DMS79 (cell line): ENCODE measurements at regions not wholly inside any gene's neighbourhood (a gene's known extent, or its start where the extent isn't known, plus 50 kb on each side); places are given as distances from the start of the nearest gene placed in this dataset.
"Not testable (repeated sequence)": the region's sequence is repeated elsewhere in the genome, so short reads cannot be mapped to it uniquely, and the experiment has no call there.

Experiments used
- DNase-seq: peaks from one replicate; lab custom pipeline; 2025; lab: John Stamatoyannopoulos, UW

DNA sequence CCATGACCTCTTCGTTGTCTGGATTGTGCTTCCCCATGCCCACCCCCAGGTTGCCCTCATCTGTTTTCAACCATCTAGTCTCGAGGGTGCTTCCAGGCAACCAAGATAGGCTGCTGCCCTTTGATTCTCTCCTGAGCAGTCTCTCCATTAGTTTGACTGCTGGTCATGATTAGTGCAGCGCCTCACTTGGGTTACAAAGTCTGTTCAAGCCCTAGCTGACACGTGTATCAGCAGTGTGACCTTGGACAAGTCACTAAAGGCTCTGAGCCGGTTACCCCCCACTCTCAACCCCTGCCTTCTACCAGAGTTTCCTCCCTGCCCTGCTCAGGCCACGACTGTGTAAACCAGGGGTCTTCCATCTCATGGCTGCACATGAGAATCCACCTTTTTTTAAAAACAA is 185.3 kb upstream of the PWP1 start:
- DNase-seq = no peak

DNA sequence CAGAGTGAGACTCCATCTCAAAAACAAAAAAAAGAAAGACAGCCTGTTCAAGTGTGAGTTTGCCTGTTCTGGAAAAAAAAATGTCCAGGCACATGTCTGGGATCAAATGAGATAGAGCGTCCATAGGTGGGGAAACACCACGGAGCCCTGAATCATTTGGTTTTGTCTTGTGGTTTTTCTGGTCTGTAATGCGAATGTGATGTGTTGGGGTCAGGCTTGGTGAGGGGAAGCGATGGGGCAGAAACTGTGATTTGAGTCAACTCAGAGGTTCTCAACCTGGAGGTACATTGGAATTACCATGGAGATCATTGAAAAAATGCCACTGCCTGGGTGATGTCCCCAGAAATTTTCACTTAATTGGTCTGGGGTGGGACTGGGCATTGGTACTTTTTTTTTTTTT is 183.9 kb upstream of the PWP1 start:
- DNase-seq = no peak

DNA sequence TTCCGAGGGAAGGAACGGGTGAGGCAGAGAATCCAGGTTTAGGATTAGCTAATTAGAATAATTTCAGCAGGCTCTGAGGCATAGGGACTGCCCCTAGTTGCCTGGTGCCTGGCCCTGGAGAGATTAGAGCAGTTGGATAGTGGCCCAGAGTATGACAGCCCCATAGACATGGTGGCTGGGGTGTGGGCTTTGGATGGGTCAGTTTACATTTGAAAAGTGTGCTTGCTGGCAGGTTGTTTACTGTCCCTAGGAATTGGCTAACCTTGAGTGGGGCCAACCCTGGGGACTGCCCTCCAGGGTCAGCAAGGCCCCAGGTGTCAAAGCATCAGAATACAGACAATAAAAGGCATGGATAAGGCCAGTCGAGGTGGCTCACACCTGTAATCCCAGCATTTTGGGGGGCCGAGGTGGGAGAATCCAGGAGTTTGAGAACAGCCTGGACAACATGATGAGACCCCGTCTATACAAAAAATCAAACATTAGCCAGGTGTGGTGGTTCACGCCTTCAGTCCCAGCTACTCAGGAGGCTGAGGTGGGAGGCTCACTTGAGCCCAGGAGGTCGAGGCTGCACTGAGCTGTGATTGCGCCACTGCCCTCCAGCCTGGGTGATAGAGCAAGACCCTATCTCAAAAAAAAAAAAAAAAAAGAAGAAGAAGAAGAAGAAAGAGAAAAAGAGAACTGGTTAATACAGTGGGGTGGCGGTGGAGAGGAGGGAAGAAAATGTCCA is 182.3 kb upstream of the PWP1 start:
- no peak for DNase-seq

DNA sequence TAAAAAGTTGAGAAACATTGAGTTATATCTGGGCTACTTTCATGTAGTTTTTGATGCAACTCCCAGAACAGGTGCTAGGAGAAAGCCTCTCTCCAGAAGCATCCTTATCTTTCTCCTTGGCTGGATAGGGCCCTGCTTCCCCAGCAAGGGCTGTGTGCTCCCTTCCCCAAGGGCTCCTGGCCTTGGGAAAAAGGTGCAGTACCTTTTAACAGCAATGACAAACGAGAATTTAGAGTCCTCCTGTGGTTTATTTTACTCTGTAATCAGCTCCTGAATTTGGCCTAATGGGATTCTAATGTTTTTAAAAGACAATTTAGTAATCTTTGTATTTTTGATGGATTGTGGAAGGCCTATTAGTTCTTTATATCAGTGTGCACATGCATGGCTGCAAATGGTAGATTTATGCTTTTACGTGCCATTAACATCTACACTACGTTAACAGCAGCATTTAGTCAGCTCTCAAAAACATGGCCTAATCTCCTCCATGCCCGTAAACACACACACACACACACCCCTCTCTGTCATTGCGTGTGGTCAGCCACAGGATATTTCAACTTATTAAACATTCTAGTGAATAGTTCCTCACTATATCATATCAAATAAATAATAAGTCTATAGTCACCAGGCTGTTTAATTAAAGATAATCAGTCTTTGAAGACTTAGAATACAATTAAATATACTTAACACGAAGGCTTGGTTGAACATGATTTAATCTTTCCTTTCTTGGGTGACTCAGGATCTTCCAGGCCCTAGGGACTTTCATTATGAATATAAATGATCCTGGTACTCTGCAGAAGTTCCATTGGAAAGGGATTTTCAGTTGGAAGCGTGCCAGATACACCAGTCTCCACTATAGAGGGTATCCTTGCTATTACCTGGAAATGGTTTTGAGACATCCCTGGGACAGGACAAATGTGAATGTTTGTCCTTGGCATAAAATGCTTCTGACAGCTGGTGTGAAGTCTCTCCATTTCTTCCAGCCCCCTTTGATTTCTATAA is 181.4 kb upstream of the PWP1 start:
- peak; percentile 82 for DNase-seq

DNA sequence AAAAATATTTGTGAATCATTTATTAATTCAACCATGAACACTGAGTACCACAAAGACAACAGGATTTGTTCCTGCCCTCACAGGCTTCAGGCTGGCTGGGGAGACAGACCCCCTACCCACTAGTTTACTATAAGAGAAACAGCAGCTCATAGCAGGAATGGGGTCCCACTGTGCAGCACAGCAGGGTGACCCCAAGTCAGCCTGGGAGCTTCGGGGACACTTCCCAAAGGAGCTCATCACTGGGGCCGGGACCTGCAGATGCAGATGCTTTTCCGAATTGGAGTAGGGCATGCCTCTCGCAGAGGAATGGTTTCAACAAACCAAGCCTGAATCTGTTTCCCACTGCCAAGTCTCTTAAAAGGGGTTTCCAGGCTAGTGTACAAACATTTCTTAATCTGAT is 176.2 kb upstream of the PWP1 start:
- no peak for DNase-seq

DNA sequence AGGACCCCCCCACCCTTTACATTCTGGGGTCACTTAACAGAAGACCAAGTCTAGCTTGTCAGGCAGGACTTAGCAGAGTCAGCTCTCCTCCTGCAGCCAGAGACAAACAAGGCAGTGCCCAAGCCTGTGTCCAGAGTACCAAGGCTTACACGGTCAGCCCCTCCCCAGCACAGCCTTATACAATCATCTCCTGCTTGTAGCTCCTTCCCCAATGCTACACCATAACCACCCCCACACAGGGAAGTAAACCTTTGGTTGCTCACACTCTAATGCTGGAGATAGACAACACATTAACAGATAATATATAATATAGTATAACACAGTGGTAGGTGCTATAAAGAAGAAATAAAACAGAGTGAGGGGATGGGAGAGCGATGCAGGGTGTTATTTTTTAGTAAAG is 175.4 kb upstream of the PWP1 start:
- DNase-seq = no peak

DNA sequence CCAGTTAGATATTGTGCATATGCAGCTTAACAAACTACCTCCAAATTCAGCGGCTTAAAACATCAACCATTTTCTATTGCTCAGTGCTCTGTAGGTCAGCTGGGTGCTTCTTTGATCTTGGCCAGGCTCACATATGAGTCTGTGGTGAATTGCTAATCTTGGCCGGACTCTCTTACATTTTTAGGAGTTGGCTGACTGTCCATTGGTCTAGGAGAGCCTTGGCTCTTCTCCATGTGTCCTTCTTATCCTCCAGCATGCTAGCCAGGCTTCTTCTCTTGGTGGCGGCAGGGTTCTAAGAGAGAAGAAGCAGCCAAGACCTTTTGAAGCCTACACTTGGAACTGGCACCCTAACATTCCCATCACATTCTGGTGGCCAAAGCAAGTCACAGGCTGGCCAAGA is 174.3 kb upstream of the PWP1 start:
- DNase-seq = no peak

DNA sequence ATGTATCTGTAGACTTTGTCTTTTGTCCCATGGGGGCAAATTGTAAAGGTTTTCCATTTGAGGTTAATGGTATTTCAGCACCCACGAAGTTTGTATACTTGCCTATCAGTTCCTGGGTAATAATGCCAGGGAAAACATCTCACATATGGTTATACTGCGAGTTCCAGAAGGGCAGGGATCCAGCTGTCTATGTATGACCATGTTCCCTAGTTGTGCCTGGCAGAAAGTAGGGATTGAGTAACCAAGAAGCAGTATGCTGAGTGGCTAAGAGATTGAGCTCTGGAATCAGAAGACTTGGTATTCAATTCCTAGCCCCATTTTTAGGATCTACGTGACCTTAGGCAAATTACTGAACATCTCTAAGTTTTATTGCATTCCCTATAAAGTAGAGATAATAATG is 173.2 kb upstream of the PWP1 start:
- DNase-seq = no peak

DNA sequence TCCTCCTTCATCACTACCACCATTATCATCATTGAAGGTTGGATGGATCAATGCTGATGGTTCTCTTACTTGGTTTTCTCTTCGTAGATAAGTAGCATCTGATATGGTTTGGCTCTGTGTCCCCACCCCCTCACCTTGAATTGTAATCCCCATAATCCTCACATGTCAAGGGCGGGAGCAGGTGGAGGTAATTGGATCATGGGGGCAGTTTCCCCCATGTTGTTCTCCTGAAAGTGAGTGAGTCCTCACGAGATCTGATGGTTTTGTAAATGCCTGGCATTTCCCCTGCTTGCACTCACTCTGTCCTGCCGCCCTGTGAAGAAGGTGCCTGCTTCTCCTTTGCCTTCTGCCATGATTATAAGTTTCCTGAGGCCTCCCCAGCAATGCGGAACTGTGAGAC is 172.4 kb upstream of the PWP1 start:
- no peak for DNase-seq

DNA sequence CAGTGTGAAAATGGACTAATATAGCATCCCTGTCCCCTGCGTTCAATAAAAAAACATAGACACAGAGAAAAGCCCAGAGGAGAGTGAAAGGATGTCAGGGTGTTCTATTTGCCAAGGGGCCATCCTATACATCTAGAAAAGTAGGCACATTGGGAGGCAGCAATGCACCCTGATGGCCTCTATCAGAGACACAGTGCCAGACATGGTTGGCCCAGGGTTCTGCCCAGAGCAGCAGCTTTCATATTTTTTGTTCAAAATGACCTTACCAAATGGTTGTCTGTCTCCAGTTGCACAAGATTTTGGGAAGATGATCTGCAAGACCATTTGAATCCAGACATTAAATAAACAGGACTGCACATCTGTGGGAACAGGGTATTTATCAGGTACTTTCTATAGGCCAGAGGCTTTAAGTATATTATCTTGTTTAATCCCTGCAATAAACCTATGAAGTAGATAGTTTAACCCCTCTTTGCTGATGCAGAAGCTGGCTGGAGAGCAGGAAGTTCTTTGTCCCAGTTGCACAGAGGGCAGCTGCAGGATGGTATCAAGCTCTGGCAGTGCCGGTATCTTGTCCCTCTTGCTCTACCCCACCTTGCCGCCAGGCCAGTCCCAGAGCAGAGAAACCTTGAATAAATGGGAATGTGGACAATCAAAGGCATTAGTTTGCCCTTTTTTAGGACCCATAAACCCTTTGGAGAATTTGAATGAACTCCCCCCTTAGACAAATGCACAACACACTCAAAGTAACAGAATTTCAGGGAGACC is 171.8 kb upstream of the PWP1 start:
- DNase-seq = no peak

DNA sequence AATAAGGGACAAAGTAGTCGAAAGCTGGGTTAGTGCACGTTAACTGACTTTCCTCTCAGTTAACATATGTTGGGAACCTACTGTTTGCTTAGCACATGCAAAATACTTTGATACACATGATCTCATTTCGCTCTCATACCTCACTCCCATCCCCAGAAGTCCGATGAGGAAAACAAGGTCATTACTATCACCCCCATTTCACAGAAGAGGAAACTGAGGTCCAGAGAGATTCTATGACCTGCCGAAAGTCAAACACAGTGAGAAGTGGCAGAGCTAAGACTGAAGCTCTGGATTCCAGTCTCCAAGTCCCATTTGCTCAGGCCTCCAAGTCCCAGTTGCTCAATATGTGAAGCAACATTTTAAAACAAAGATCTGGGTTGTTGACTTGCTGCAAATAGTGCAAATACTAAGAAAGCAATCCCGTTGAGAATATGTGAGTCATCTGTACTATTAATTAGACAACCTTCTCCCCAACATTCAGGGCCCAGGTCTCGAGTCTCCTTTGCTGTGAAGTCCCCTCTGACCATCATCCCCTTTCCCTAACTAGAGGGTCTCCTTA is 170.6 kb upstream of the PWP1 start:
- no peak for DNase-seq

DNA sequence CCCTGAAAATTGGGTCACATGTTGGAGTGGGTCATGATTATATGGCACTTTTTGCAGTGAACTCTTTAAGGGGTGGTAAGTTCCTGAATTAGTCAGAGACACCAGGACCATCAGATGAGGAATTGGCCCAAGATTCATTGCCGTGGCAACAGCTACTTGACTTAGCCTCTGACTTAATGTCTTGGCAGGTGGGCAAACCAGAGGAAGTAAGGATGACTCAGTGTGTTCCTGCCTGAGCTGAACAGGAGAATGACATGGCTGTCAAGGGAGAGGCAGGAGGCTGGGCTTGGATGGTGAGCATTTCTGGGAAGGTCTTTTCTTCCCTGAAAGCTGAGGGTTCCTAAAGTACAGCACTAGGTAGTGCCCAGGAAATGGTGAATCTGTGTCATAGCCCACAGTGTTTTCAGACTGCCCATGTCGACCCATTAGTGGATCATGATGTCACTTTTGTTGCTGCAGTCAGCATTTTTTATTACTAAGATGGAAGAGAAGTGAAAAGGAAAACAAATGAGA is 170.1 kb upstream of the PWP1 start:
- peak; percentile 81 for DNase-seq

DNA sequence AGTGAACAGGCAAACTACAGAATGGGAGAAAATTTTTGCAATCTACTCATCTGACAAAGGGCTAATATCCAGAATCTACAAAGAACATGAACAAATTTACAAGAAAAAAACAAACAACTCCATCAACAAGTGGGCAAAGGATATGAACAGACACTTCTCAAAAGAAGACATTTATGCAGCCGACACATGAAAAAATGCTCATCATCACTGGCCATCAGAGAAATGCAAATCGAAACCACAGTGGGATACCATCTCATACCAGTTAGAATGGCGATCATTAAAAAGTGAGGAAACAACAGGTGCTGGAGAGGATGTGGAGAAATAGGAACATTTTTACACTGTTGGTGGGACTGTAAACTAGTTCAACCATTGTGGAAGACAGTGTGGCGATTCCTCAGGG is 167.8 kb upstream of the PWP1 start:
- DNase-seq = not testable (repeated sequence)

DNA sequence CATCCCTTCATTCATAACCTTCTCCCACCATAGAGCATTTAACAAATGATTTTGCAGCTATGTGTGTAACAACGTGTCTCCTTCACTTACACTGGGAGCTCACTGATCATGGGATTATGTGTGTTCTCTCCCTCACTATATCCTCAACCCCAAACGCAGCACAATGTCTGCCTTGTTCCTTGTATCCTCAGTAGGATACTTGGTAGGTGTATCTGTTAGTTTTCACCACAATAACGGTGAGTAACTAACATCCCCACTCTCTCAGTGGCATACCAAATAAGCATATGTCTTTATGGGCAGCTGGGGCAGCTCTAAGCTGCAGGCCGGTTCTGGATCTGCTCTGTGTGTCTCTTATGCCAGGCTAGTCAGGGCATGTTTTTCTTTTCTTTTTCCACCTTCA is 166.7 kb upstream of the PWP1 start:
- no peak for DNase-seq

DNA sequence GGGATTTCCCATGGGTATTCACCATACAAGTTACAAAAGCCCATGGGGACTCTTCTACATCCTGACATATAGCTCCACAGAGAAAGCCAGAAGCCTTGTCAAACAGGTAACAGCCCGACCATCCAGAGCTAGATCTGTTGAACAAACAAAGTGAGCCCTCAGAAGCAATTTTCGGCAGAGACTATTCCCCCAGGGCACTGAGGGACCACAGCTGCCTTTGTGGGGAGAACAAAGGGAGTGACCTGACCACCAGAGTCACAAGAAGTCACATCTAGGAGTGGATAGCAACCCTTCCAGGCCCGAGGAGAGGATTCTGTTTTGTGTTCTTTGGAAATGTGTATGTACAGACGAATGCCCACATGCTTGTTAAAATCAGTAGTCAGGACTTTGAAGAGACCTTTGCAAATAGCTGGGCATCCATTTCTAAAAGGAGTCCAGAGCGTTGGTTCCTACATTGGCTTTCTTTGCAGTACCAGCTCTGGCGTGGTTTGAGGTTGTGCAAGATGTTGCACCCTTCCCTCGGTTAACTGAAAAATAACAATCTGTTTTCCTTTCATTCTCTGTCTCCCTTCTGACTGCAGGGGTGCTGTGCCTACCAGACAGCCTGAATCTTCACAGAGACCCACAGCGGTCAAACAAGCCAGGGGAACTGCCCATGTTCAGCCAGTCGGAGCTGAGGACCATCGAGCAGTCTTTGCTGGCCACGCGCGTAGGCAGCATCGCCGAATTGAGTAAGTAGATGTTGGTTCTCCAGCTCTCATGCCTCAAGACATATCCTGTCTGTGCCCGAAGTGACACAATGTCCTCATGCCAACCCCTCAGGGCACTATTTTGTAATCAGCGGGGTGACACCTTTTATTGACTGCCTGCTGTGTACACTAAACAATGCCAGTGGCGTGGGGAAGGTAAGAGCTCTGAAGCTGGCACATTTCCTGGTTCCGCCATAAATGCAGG is 165.4 kb upstream of the PWP1 start:
- DNase-seq = peak; percentile 48

DNA sequence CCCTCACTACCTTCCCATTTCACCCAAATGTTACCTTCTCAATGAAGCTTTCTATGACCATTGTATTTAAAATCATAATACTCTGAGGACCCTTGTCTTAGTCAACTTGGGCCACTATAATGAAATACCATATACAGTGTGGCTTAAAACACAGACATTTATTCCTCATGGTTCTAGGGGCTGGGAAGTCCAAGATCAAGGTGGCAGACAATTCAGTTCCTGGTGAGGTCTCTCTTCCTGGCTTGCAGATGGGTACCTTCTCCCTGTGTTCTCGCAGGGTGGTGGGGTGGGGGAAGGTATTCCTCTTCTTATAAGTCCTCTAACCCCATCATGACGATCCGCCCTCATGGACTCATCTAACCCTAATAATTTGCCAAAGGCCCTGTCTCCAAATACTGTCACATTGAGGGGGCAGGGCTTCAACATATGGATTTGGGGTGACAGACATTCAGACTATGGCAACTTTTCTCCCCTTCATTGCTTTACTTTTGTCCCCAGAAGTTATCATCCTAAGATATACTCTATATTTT is 163.7 kb upstream of the PWP1 start:
- DNase-seq = no peak

DNA sequence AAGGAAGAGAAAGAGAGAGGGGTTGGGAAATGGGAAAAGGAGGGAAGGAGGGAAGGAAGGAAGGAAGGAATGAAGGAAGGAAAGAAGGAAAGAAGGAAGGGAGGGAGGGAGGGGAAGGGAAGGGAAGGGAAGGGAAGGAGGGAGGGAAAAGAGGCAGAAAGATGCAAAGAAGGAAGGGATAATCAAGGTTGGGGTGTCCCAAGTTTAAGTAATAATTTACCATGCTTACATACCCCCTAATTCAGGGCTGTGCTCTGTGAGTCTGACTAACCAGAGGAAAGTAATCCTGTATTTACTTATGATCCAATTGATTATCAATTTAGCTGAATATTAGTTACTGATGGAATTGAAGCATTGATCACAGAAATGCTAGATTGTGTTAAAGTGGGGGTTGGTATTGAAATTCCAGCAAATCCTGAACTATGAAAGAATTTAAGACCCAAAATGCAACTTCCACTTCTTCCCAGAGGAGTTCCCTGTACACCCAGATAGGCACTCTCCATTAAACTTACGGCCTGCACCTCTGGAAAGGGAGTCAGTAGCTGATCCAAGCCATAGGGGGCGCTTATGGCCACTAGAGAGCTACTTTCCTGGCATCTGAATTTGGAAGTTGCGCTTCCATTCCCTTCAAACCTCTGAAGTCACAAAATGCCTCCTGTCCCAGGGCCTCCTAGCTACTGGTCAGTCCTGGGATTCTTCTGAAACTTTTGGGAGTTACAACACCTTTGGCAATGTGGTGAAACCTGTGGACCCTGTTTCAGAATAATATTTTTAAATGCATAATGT is 162.7 kb upstream of the PWP1 start:
- no peak for DNase-seq

DNA sequence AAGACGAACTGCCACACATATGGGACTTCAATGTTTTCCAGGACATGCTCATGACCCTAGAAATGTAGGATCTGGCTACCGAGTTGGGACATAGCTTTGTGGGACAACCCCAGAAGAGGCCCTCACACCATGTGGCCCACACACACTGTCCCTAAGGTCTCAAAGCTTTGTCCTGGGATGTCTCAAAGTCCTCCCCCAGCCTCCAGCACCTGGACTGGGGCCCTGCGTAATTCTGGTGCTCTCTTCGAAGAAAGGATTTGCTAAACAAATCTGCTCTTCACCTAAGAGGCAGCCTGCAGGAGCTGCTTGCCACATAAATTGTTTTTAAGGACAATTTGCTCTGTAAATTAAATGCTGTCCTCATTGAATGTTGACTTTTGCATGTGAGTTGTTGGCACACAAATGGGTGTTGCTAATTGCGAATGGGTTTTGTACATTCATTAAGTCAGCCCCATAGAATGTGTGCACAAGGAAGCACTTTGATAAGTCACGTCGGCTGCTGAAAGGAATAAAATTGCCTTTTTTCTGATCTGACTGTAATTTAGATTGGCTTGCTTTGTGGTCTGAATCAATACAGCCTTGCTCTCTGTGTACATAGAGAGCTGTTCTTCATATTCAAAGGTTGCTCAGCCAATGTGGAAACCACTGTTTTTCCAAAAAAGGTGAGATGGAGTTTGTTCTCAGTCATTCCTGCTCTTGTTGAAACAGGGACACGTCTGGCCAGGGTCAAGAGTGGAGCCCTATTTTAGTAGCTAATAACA is 161.6 kb upstream of the PWP1 start:
- peak; percentile 74 for DNase-seq
